ENCODE measurements at regions not wholly inside any gene's neighbourhood (a gene's known extent, or its start where the extent isn't known, plus 50 kb on each side); places are given as distances from the start of the nearest gene placed in this dataset.

DNA sequence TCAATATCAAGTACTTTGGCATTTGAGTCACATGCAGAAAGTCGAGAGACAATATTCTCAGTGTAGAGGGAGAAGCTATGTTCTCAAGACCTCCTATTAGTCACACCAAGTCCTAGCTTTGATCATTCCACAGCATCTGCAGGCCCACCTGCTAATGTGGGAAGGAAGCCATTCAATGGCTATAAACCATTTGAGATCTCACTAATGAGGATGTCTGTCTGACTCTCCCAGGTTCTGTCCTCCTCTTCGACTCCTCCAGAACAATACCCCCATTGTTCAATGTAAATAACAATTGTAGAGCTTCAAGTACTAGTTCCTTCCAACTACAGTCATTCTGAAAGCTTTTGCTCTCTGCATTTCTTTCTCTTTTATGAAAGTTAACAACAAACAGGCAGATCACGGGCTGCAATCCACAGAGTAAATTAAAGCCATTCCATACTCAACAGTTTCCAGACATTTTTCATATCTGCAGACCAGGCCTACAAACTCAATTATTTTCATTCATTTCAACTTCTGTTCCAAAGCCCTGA is 140.2 kb upstream of the EDNRA start (continued):
- TF ChIP-seq ZNF837 (tag by site-specific recombination; IDR thresholded peaks at IDR 0.05) (no peak), ZNF529 (tag by site-specific recombination; IDR thresholded peaks at IDR 0.05; ENCODE audit: insufficient replicate concordance) (no peak), ZNF791 (tag by site-specific recombination; IDR thresholded peaks at IDR 0.05) (no peak), ZNF341 (tag by site-specific recombination; IDR thresholded peaks at IDR 0.05; ENCODE audit: low read depth) (no peak)

DNA sequence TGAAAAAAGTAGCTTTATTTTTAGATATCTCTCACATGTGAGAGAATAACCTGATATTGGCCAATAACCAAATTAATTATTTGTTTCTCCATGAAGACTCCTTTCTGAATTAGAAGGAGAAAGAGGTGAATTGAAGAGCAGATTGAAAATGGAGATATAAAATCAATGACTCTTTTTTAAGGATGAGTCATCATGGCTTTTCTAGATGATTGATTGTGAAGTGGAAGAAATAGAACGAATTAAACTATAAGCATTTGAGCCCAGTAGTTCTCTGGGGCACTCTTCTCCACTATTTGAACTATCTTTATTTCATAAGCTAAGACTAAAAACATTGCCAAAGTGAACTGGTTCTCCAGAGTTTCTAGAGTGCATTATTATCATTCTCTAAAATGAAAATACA is 137.2 kb upstream of the EDNRA start:
- Histone ChIP-seq H3K4me3 (ENCODE audit: low read depth, low read length) (no peak overlapping the region), H3K36me3 (ENCODE audit: control insufficient read depth in 2 of 2, insufficient read depth in 1 of 2, low read length in 2 of 2) (no peaks in the 10 kb centered on the region), H3K9me3 (ENCODE audit: control insufficient read depth, insufficient read depth, low read depth, low read length) (no peaks in the 10 kb centered on the region), H3K27ac (ENCODE audit: extremely low read depth, low read depth, low read length) (no peak overlapping the region), H3K4me1 (ENCODE audit: control insufficient read depth, insufficient read depth, low read length) (no peaks in the 10 kb centered on the region)
- no peak for TF ChIP-seq ZNF658 (tag by site-specific recombination; IDR thresholded peaks at IDR 0.05)
- POLR2A ChIA-PET: no interaction called here
- CTCF ChIA-PET: no interaction called here

- Histone ChIP-seq H3K4me1 (ENCODE audit: control insufficient read depth, insufficient read depth, low read length) (no peaks in the 10 kb centered on the region), H3K4me3 (ENCODE audit: low read depth, low read length) (no peak overlapping the region), H3K36me3 (ENCODE audit: control insufficient read depth in 2 of 2, insufficient read depth in 1 of 2, low read length in 2 of 2) (no peaks in the 10 kb centered on the region), H3K27ac (ENCODE audit: extremely low read depth, low read depth, low read length) (no peak overlapping the region), H3K9me3 (ENCODE audit: control insufficient read depth, insufficient read depth, low read depth, low read length) (no peaks in the 10 kb centered on the region)
- POLR2A ChIA-PET: no interaction called here
- CTCF ChIA-PET: no interaction called here
- no peak for TF ChIP-seq ZNF558 (tag by site-specific recombination; IDR thresholded peaks at IDR 0.05)
- TF ChIP-seq IKZF3 (tag by site-specific recombination; IDR thresholded peaks at IDR 0.05): no peak
- TF ChIP-seq GLI4 (tag by site-specific recombination; IDR thresholded peaks at IDR 0.05): no peak
- no peak for TF ChIP-seq SP2 (tag by site-specific recombination; IDR thresholded peaks at IDR 0.05)
- no peak for TF ChIP-seq ZNF660 (tag by site-specific recombination; IDR thresholded peaks at IDR 0.05)
- TF ChIP-seq ZNF624 (tag by site-specific recombination; IDR thresholded peaks at IDR 0.05): no peak
- TF ChIP-seq ZNF596 (tag by site-specific recombination; IDR thresholded peaks at IDR 0.05): no peak
- no peak for TF ChIP-seq ZNF221 (tag by site-specific recombination; IDR thresholded peaks at IDR 0.05; ENCODE audit: borderline replicate concordance)
- no peak for TF ChIP-seq ZNF138 (tag by site-specific recombination; IDR thresholded peaks at IDR 0.05; ENCODE audit: borderline replicate concordance)
- no peak for TF ChIP-seq ZSCAN16 (tag by site-specific recombination; IDR thresholded peaks at IDR 0.05)
Measured at GRCh38 chr4:147345662-147346061, 135.2 kb upstream of the EDNRA start.

GRCh38 chr4:147347217-147347616 is 133.7 kb upstream of the EDNRA start:
- ChIA-PET POLR2A (no interaction called here), CTCF (no interaction called here)
- Histone ChIP-seq H3K36me3 (ENCODE audit: control insufficient read depth in 2 of 2, insufficient read depth in 1 of 2, low read length in 2 of 2) (no peaks in the 10 kb centered on the region), H3K9me3 (ENCODE audit: control insufficient read depth, insufficient read depth, low read depth, low read length) (no peaks in the 10 kb centered on the region), H3K4me3 (ENCODE audit: low read depth, low read length) (no peak overlapping the region), H3K4me1 (ENCODE audit: control insufficient read depth, insufficient read depth, low read length) (no peaks in the 10 kb centered on the region), H3K27ac (ENCODE audit: extremely low read depth, low read depth, low read length) (no peak overlapping the region)
- TF ChIP-seq YY2 (tag by site-specific recombination; IDR thresholded peaks at IDR 0.05) (no peak), ZXDB (tag by site-specific recombination; IDR thresholded peaks at IDR 0.05) (no peak), ZNF18 (tag by site-specific recombination; IDR thresholded peaks at IDR 0.05) (no peak), ZNF138 (tag by site-specific recombination; IDR thresholded peaks at IDR 0.05; ENCODE audit: borderline replicate concordance) (no peak)

DNA sequence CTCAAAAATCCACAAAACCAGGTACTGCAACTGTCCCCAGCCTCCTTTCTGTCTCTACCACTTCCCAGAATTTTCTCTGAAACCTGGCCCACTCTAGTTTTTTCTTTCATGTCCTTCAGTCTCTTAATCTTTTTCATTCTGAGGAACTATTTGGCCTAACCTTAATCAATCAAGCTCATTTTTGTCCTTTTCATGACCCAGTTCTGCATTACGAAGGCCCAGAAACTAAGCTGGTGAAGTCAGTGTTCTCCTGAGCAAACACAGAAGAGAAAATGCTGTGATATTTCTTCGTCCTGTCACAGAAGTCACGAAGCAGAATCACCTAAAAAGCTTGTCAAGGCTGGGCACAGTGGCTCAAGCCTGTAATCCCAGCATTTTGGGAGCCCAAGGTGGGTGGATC is 131.7 kb upstream of the EDNRA start:
- CTCF ChIA-PET: no interaction called here
- no peaks in the 10 kb centered on the region for H3K4me1 ChIP-seq (ENCODE audit: control insufficient read depth, insufficient read depth, low read length)
- TF ChIP-seq, protein P1, sequence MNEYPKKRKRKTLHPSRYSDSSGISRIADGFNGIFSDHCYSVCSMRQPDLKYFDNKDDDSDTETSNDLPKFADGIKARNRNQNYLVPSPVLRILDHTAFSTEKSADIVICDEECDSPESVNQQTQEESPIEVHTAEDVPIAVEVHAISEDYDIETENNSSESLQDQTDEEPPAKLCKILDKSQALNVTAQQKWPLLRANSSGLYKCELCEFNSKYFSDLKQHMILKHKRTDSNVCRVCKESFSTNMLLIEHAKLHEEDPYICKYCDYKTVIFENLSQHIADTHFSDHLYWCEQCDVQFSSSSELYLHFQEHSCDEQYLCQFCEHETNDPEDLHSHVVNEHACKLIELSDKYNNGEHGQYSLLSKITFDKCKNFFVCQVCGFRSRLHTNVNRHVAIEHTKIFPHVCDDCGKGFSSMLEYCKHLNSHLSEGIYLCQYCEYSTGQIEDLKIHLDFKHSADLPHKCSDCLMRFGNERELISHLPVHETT (tag by site-specific recombination; IDR thresholded peaks at IDR 0.05): no peak
- TF ChIP-seq ZXDB (tag by site-specific recombination; IDR thresholded peaks at IDR 0.05): no peak
- no peak for TF ChIP-seq ZNF488 (tag by site-specific recombination; IDR thresholded peaks at IDR 0.05)
- TF ChIP-seq YY2 (tag by site-specific recombination; IDR thresholded peaks at IDR 0.05): no peak
- TF ChIP-seq, protein P2, sequence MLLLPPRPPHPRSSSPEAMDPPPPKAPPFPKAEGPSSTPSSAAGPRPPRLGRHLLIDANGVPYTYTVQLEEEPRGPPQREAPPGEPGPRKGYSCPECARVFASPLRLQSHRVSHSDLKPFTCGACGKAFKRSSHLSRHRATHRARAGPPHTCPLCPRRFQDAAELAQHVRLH (tag by site-specific recombination; IDR thresholded peaks at IDR 0.05): no peak
- TF ChIP-seq, protein P3, sequence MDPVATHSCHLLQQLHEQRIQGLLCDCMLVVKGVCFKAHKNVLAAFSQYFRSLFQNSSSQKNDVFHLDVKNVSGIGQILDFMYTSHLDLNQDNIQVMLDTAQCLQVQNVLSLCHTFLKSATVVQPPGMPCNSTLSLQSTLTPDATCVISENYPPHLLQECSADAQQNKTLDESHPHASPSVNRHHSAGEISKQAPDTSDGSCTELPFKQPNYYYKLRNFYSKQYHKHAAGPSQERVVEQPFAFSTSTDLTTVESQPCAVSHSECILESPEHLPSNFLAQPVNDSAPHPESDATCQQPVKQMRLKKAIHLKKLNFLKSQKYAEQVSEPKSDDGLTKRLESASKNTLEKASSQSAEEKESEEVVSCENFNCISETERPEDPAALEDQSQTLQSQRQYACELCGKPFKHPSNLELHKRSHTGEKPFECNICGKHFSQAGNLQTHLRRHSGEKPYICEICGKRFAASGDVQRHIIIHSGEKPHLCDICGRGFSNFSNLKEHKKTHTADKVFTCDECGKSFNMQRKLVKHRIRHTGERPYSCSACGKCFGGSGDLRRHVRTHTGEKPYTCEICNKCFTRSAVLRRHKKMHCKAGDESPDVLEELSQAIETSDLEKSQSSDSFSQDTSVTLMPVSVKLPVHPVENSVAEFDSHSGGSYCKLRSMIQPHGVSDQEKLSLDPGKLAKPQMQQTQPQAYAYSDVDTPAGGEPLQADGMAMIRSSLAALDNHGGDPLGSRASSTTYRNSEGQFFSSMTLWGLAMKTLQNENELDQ (tag by site-specific recombination; IDR thresholded peaks at IDR 0.05; ENCODE audit: low read depth): no peak

More for the DNA sequence above, 131.7 kb upstream of the EDNRA start:
- H3K36me3 ChIP-seq (ENCODE audit: control insufficient read depth in 2 of 2, insufficient read depth in 1 of 2, low read length in 2 of 2): no peaks in the 10 kb centered on the region
- POLR2A ChIA-PET: no interaction called here
- H3K27ac ChIP-seq (ENCODE audit: extremely low read depth, low read depth, low read length): no peak overlapping the region
- no peaks in the 10 kb centered on the region for H3K9me3 ChIP-seq (ENCODE audit: control insufficient read depth, insufficient read depth, low read depth, low read length)
- no peak overlapping the region for H3K4me3 ChIP-seq (ENCODE audit: low read depth, low read length)

All from HEK293 (cell line).